H9 (cell line): ENCODE measurements at regions not wholly inside any gene's neighbourhood (a gene's known extent, or its start where the extent isn't known, plus 50 kb on each side); places are given as distances from the start of the nearest gene placed in this dataset.

Experiments used
- DNase-seq: peaks from one replicate; pipeline ENCODE4 v3.0.0-alpha.2; 2017
- H2AFZ ChIP-seq: one replicate; pipeline ENCODE4 v1.6.1; 2013; ENCODE audit warnings: mild to moderate bottlenecking, low read length, control low read depth, moderate library complexity
- H2AK5ac ChIP-seq: 2 replicates; pipeline ENCODE4 v1.6.1; 2013; ENCODE audit warnings: low read length, control low read depth, mixed read lengths; ENCODE audit not compliant: insufficient read length
- H2BK120ac ChIP-seq: one replicate; pipeline ENCODE4 v1.6.1; 2013; ENCODE audit warnings: low read depth, mild to moderate bottlenecking, low read length, control low read depth, inconsistent platforms; ENCODE audit not compliant: poor library complexity, severe bottlenecking
- H2BK12ac ChIP-seq: 2 replicates; pipeline ENCODE4 v1.6.1; 2013; ENCODE audit warnings: low read length, control low read depth, mixed read lengths, low read depth; ENCODE audit not compliant: insufficient read length
- H2BK15ac ChIP-seq: 2 replicates; pipeline ENCODE4 v1.6.1; 2013; ENCODE audit warnings: low read depth, low read length, control low read depth
- H2BK20ac ChIP-seq: one replicate; pipeline ENCODE4 v1.6.1; 2013; ENCODE audit warnings: low read depth, mild to moderate bottlenecking, low read length, control low read depth, inconsistent platforms; ENCODE audit not compliant: poor library complexity, severe bottlenecking
- H2BK5ac ChIP-seq: 2 replicates; pipeline ENCODE4 v1.6.1; 2013; ENCODE audit warnings: low read length, control low read depth, mixed read lengths; ENCODE audit not compliant: insufficient read length
- H3K14ac ChIP-seq: 2 replicates; pipeline ENCODE4 v1.6.1; 2013; ENCODE audit warnings: low read length, control low read depth; ENCODE audit not compliant: insufficient read depth
- H3K18ac ChIP-seq: 2 replicates; pipeline ENCODE4 v1.6.1; 2013; ENCODE audit warnings: low read depth, mild to moderate bottlenecking, mixed read lengths, low read length, control low read depth; ENCODE audit not compliant: insufficient read length
- H3K23ac ChIP-seq: 2 replicates; pipeline ENCODE4 v1.6.1; 2013; ENCODE audit warnings: low read length, control low read depth, mixed read lengths, low read depth; ENCODE audit not compliant: insufficient read length
- H3K23me2 ChIP-seq: 2 replicates; pipeline ENCODE4 v1.6.1; 2013; ENCODE audit warnings: low read depth, mild to moderate bottlenecking, mixed read lengths, low read length, control low read depth; ENCODE audit not compliant: insufficient read length, poor library complexity, severe bottlenecking
- H3K27ac ChIP-seq: 2 replicates; pipeline ENCODE4 v1.5.1; 2013; ENCODE audit warnings: low read length, control low read depth, mixed read lengths, low read depth; ENCODE audit not compliant: insufficient read length
- H3K27me3 ChIP-seq: 2 replicates; pipeline ENCODE4 v1.6.1; 2013; ENCODE audit warnings: low read length, control low read depth, inconsistent platforms; ENCODE audit not compliant: insufficient read depth
- H3K4ac ChIP-seq: 2 replicates; pipeline ENCODE4 v1.6.1; 2013; ENCODE audit warnings: low read depth, mild to moderate bottlenecking, control low read depth, inconsistent platforms, low read length, moderate library complexity
- H3K4me1 ChIP-seq: 2 replicates; pipeline ENCODE4 v1.6.1; 2013; ENCODE audit warnings: low read length, control low read depth, inconsistent platforms; ENCODE audit not compliant: insufficient read depth
- H3K4me2 ChIP-seq: 2 replicates; pipeline ENCODE4 v1.6.1; 2013; ENCODE audit warnings: low read length, control low read depth, mixed read lengths; ENCODE audit not compliant: insufficient read length, insufficient read depth
- H3K56ac ChIP-seq: 2 replicates; pipeline ENCODE4 v1.6.1; 2013; ENCODE audit warnings: low read depth, mild to moderate bottlenecking, mixed read lengths, low read length, control low read depth; ENCODE audit not compliant: insufficient read length
- H3K79me1 ChIP-seq: 2 replicates; pipeline ENCODE4 v1.6.1; 2013; ENCODE audit warnings: low read depth, mild to moderate bottlenecking, moderate library complexity, low read length, control low read depth, inconsistent platforms; ENCODE audit not compliant: insufficient read depth, poor library complexity, severe bottlenecking
- H3K79me2 ChIP-seq: 2 replicates; pipeline ENCODE4 v1.6.1; 2013; ENCODE audit warnings: low read length, control low read depth, inconsistent platforms; ENCODE audit not compliant: insufficient read depth
- H3K9ac ChIP-seq: 2 replicates; pipeline ENCODE4 v1.6.1; 2013; ENCODE audit warnings: low read length, control low read depth, mixed read lengths; ENCODE audit not compliant: insufficient read length; ENCODE audit errors: extremely low read depth
- H3K9me3 ChIP-seq: one replicate; pipeline ENCODE4 v1.6.1; 2013; ENCODE audit warnings: low read depth, low read length, inconsistent platforms; ENCODE audit not compliant: control insufficient read depth
- H3T11ph ChIP-seq: one replicate; pipeline ENCODE4 v1.6.1; 2013; ENCODE audit warnings: mild to moderate bottlenecking, low read length, control low read depth, inconsistent platforms
- H4K20me1 ChIP-seq: one replicate; pipeline ENCODE4 v1.6.1; 2013; ENCODE audit not compliant: control insufficient read depth, insufficient read length, insufficient read depth
- H4K5ac ChIP-seq: 2 replicates; pipeline ENCODE4 v1.6.1; 2013; ENCODE audit warnings: low read depth, mild to moderate bottlenecking, mixed read lengths, low read length, control low read depth; ENCODE audit not compliant: insufficient read length
- H4K8ac ChIP-seq: replicated peaks from 2 replicates; pipeline ENCODE4 v1.6.1; 2013; ENCODE audit warnings: low read length, control low read depth, mixed read lengths, low read depth; ENCODE audit not compliant: insufficient read length
- H4K91ac ChIP-seq: 2 replicates; pipeline ENCODE4 v1.6.1; 2013; ENCODE audit warnings: low read depth, mild to moderate bottlenecking, moderate library complexity, mixed read lengths, low read length, control low read depth; ENCODE audit not compliant: insufficient read length
- H3K27ac Mint-ChIP-seq, 3 experiments: 2 replicates in 2 of 3; 3 replicates in 1 of 3; pipeline ENCODE4 v1.8.0; 2020 to 2021; ENCODE audit warnings: mixed read lengths in 3 of 3, mild to moderate bottlenecking in 1 of 3, moderate library complexity in 1 of 3
- H3K27me3 Mint-ChIP-seq: 2 replicates; pipeline ENCODE4 v1.8.0; 2021; ENCODE audit warnings: low read depth, mild to moderate bottlenecking, moderate library complexity, mixed read lengths
- H3K36me3 Mint-ChIP-seq, 3 experiments: 2 replicates in 2 of 3; 3 replicates in 1 of 3; pipeline ENCODE4 v1.8.0; 2020 to 2021; ENCODE audit warnings: low read depth in 3 of 3, mixed read lengths in 3 of 3; ENCODE audit not compliant: insufficient read depth in 1 of 3
- H3K4me1 Mint-ChIP-seq, 2 experiments: 2 replicates each; pipeline ENCODE4 v1.8.0; 2020; ENCODE audit warnings: mixed read lengths in 2 of 2
- H3K4me3 Mint-ChIP-seq, 2 experiments: 2 replicates in 1 of 2; 3 replicates in 1 of 2; pipeline ENCODE4 v1.8.0; 2020 to 2021; ENCODE audit warnings: mild to moderate bottlenecking in 2 of 2, mixed read lengths in 2 of 2, moderate library complexity in 1 of 2
- H3K9me3 Mint-ChIP-seq, 2 experiments: 2 replicates in 1 of 2; 3 replicates in 1 of 2; pipeline ENCODE4 v1.8.0; 2020; ENCODE audit warnings: mild to moderate bottlenecking in 2 of 2, mixed read lengths in 2 of 2, moderate library complexity in 1 of 2
- WGBS: extraction: QIAGEN DNeasy Blood & Tissue Kit; methylation state at CpG from one replicate; pipeline ENCODE4 v1.1.7; 2013; ENCODE audit warnings: missing lambda C conversion rate, low lambda C conversion rate, mixed read lengths; ENCODE audit not compliant: insufficient read length; ENCODE audit errors: extremely low coverage; 5-methylcytosine and 5-hydroxymethylcytosine counted together
- TF ChIP-seq, protein P1 (sequence below): fragments of 200-600 bp; sonication (generic); conservative IDR thresholded peaks from 3 replicates; pipeline ENCODE4 v1.8.0; 2021; ENCODE audit warnings: antibody characterized with exemption, mild to moderate bottlenecking

DNA sequence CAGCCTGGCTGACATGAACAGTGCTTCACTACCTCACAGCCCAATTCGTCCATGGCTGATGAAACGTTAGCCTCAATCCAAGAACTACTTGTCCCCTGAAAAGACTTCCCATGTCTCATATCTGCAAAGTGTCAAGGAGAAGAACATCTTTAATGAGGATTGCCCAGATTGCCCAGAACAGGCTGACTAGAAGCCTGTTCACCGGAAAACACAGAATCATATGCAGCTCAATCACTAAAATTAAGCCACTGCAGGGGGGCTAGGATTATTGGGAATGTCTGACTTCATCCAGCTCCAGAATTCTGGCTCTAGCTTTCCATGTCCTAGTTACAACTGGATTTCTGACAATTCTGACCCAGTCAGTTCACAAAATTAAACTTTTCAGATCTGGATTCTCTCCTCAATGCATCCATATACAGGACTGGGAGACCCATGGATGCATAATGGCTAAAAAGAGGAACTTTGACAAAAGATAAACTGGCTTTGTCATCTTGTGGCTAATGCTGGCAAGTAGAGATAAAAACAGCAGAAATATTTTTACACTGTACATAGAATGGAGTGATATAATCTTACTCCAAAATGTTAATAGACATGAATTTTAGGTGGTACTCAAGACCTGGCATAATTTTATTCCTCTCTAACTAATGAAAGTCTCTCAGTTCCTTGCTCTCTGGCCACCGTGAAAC, 467.0 kb upstream of the POT1 start:
- Histone ChIP-seq H3K9me3 (no peaks in the 10 kb centered on the region), H2BK20ac (no peak overlapping the region), H4K20me1 (no peaks in the 10 kb centered on the region), H4K5ac (no peak overlapping the region), H2BK12ac (no peak overlapping the region), H2AK5ac (no peak overlapping the region), H4K91ac (no peak overlapping the region), H3K56ac (no peak overlapping the region), H3K79me2 (no peaks in the 10 kb centered on the region), H2BK5ac (no peak overlapping the region), H3K23ac (no peak overlapping the region), H4K8ac (no peak overlapping the region), H3K4me1 (no peaks in the 10 kb centered on the region), H2AFZ (no peak overlapping the region), H3T11ph (no peak overlapping the region), H3K4me2 (no peak overlapping the region), H3K9ac (no peak overlapping the region), H2BK120ac (no peak overlapping the region), H3K23me2 (no peaks in the 10 kb centered on the region), H3K18ac (no peak overlapping the region), H3K14ac (no peak overlapping the region), H2BK15ac (no peak overlapping the region), H3K27ac (no peak overlapping the region), H3K79me1 (no peaks in the 10 kb centered on the region), H3K27me3 (no peaks in the 10 kb centered on the region), H3K4ac (no peak overlapping the region)
- TF ChIP-seq, protein P1, sequence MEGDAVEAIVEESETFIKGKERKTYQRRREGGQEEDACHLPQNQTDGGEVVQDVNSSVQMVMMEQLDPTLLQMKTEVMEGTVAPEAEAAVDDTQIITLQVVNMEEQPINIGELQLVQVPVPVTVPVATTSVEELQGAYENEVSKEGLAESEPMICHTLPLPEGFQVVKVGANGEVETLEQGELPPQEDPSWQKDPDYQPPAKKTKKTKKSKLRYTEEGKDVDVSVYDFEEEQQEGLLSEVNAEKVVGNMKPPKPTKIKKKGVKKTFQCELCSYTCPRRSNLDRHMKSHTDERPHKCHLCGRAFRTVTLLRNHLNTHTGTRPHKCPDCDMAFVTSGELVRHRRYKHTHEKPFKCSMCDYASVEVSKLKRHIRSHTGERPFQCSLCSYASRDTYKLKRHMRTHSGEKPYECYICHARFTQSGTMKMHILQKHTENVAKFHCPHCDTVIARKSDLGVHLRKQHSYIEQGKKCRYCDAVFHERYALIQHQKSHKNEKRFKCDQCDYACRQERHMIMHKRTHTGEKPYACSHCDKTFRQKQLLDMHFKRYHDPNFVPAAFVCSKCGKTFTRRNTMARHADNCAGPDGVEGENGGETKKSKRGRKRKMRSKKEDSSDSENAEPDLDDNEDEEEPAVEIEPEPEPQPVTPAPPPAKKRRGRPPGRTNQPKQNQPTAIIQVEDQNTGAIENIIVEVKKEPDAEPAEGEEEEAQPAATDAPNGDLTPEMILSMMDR, result no peak
- no peaks in the 10 kb centered on the region for H3K36me3 Mint-ChIP-seq
- H3K4me3 Mint-ChIP-seq, result no peak overlapping the region
- no peaks in the 10 kb centered on the region; the same call in 1 of the 2 replicates for H3K27me3 Mint-ChIP-seq
- H3K4me1 Mint-ChIP-seq, result no peaks in the 10 kb centered on the region
- H3K27ac Mint-ChIP-seq, result no peak overlapping the region
- no CpG with 5 or more reads among the region's 4 CpGs for WGBS
- DNase-seq, result no peak
- H3K9me3 Mint-ChIP-seq, result no peaks in the 10 kb centered on the region
